ENCODE measurements at regions not wholly inside any gene's neighbourhood (a gene's known extent, or its start where the extent isn't known, plus 50 kb on each side); places are given as distances from the start of the nearest gene placed in this dataset.

GRCh38 chr3:117539729-117540128, 830.1 kb downstream of the TUSC7 start:
- Mint-ChIP-seq H3K36me3 (ENCODE audit: low read depth) (no peaks in the 10 kb centered on the region), H3K9me3 (no peaks in the 10 kb centered on the region; the same call in 1 of the 2 replicates), H3K4me1 (ENCODE audit: low read depth) (no peaks in the 10 kb centered on the region), H3K27ac (no peak overlapping the region), H3K4me3 (no peak overlapping the region), H3K27me3 (ENCODE audit: insufficient read depth) (peaks cover 2% of the 10 kb centered on the region; the same call in 1 of the 2 replicates)
- DNase-seq, result no peak
- no peak for TF ChIP-seq CTCF (IDR thresholded peaks at IDR 0.05)

- no peak for TF ChIP-seq CTCF (IDR thresholded peaks at IDR 0.05)
- peaks cover 2% of the 10 kb centered on the region; the same call in 1 of the 2 replicates for H3K27me3 Mint-ChIP-seq (ENCODE audit: insufficient read depth)
Observed at GRCh38 chr3:117540597-117540996, 831.0 kb downstream of the TUSC7 start.

GRCh38 chr3:117541721-117542120, 832.1 kb downstream of the TUSC7 start:
- Mint-ChIP-seq H3K4me3 (no peak overlapping the region), H3K36me3 (ENCODE audit: low read depth) (no peaks in the 10 kb centered on the region), H3K4me1 (ENCODE audit: low read depth) (no peaks in the 10 kb centered on the region), H3K27me3 (ENCODE audit: insufficient read depth) (no peaks in the 10 kb centered on the region), H3K9me3 (no peaks in the 10 kb centered on the region; the same call in 1 of the 2 replicates), H3K27ac (no peak overlapping the region)
- DNase-seq, result no peak
- TF ChIP-seq CTCF (IDR thresholded peaks at IDR 0.05), result no peak

More at GRCh38 chr3:117540597-117540996, 831.0 kb downstream of the TUSC7 start:
- H3K4me3 Mint-ChIP-seq, result no peak overlapping the region
- H3K4me1 Mint-ChIP-seq (ENCODE audit: low read depth), result no peaks in the 10 kb centered on the region
- H3K36me3 Mint-ChIP-seq (ENCODE audit: low read depth), result no peaks in the 10 kb centered on the region
- DNase-seq, result no peak
- H3K27ac Mint-ChIP-seq, result no peak overlapping the region
- no peaks in the 10 kb centered on the region; the same call in 1 of the 2 replicates for H3K9me3 Mint-ChIP-seq

- Mint-ChIP-seq H3K27me3 (ENCODE audit: insufficient read depth) (no peaks in the 10 kb centered on the region), H3K27ac (no peak overlapping the region), H3K4me3 (no peak overlapping the region), H3K9me3 (no peaks in the 10 kb centered on the region; the same call in 1 of the 2 replicates), H3K36me3 (ENCODE audit: low read depth) (no peaks in the 10 kb centered on the region), H3K4me1 (ENCODE audit: low read depth) (peaks cover 9% of the 10 kb centered on the region; the same call in 1 of the 2 replicates)
- DNase-seq, result no peak
- no peak for TF ChIP-seq CTCF (IDR thresholded peaks at IDR 0.05)
Observed at GRCh38 chr3:117543521-117543920, 833.9 kb downstream of the TUSC7 start.

- Mint-ChIP-seq H3K9me3 (no peaks in the 10 kb centered on the region; the same call in 1 of the 2 replicates), H3K36me3 (ENCODE audit: low read depth) (no peaks in the 10 kb centered on the region), H3K4me1 (ENCODE audit: low read depth) (peaks cover 11% of the 10 kb centered on the region; the same call in 1 of the 2 replicates), H3K27ac (no peak overlapping the region), H3K27me3 (ENCODE audit: insufficient read depth) (no peaks in the 10 kb centered on the region), H3K4me3 (no peak overlapping the region)
- no peak for DNase-seq
- TF ChIP-seq CTCF (IDR thresholded peaks at IDR 0.05), result no peak
Observed at GRCh38 chr3:117545484-117545883, 835.9 kb downstream of the TUSC7 start.
